NT2/D1 (cell line): ENCODE measurements at regions not wholly inside any gene's neighbourhood (a gene's known extent, or its start where the extent isn't known, plus 50 kb on each side); places are given as distances from the start of the nearest gene placed in this dataset.

Experiments used
- DNase-seq: peaks from one replicate; pipeline ENCODE4 v3.0.0-alpha.2; 2011; ENCODE audit warnings: low read depth, low spot score
- H3K27me3 ChIP-seq: 2 replicates; pipeline ENCODE4 v1.6.0; 2011; ENCODE audit warnings: mild to moderate bottlenecking; ENCODE audit not compliant: insufficient read length, insufficient read depth
- H3K36me3 ChIP-seq: 2 replicates; pipeline ENCODE4 v1.6.1; 2011; ENCODE audit warnings: mild to moderate bottlenecking, low read length, mixed read lengths; ENCODE audit not compliant: insufficient read depth, insufficient read length
- H3K4me1 ChIP-seq: 2 replicates; pipeline ENCODE4 v1.5.1; 2011; ENCODE audit not compliant: insufficient read depth, insufficient read length
- H3K4me3 ChIP-seq: 2 replicates; pipeline ENCODE4 v1.5.1; 2011; ENCODE audit warnings: low read depth; ENCODE audit not compliant: insufficient read length
- H3K9ac ChIP-seq: 2 replicates; pipeline ENCODE4 v1.6.0; 2011; ENCODE audit warnings: low read depth; ENCODE audit not compliant: insufficient read length
- H3K9me3 ChIP-seq: 2 replicates; pipeline ENCODE4 v1.5.1; 2011; ENCODE audit warnings: mild to moderate bottlenecking, low read length; ENCODE audit not compliant: insufficient read depth
- SUZ12 ChIP-seq: IDR thresholded peaks from 2 replicates; pipeline ENCODE4 v1.6.1; 2011; ENCODE audit not compliant: insufficient read length, insufficient read depth; ENCODE audit errors: extremely low read depth
- YY1 ChIP-seq: IDR thresholded peaks from 2 replicates; pipeline ENCODE4 v1.6.1; 2011; ENCODE audit not compliant: insufficient read length, insufficient read depth
- ZNF274 ChIP-seq: IDR thresholded peaks from 2 replicates; pipeline ENCODE4 v1.6.1; 2011; ENCODE audit warnings: mild to moderate bottlenecking, low read depth, low read length

GRCh38 chr21:43358940-43359822, 67.8 kb downstream of the SIK1 start:
- TF ChIP-seq SUZ12 (no peak), YY1 (no peak), ZNF274 (no peak)
- no peak for DNase-seq
- no peak overlapping the region for H3K4me3 ChIP-seq
- H3K4me1 ChIP-seq = peaks cover 26% of the 10 kb centered on the region
- peaks cover 13% of the 10 kb centered on the region for H3K27me3 ChIP-seq
- H3K36me3 ChIP-seq = no peaks in the 10 kb centered on the region
- H3K9ac ChIP-seq = no peak overlapping the region
- no peaks in the 10 kb centered on the region for H3K9me3 ChIP-seq

DNA sequence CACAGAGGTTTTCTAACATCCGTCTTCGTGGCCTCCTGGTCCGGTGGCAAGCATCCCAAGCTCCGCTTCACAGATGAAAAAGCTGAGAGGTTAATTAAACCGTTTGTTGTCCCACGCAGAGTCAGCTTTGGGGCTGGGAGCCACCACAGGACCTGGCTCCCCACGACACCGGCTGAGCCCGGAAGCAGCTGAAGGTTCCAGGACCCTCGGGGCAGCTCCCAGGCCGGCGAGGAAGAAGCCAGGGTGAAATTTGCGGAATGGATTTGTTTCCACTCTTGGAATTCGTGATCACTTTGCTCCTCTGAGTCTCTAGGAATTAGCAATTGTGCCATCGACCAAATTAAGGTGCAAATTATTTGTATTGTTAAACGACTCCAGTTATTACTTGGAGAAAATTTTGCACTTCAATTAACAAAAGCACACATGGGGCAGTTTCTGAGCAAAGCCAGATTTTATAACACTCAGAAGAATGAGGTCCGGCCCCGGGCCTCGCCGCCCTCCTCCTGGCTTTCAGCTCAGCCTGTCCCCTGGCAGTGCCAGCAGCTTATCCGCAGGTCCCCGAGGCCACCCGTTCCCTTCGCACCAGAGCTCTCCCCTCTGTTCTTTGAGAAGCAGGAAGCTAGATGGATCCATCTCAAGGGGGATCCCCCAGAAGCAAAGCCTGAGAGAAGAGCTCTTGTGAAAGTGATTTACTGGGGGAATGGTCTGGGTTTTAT, 69.1 kb downstream of the SIK1 start:
- Histone ChIP-seq H3K36me3 (no peaks in the 10 kb centered on the region), H3K4me1 (peaks cover 26% of the 10 kb centered on the region), H3K9me3 (no peaks in the 10 kb centered on the region), H3K9ac (no peak overlapping the region), H3K27me3 (peaks cover 5% of the 10 kb centered on the region), H3K4me3 (no peak overlapping the region)
- no peak for DNase-seq
- no peak for TF ChIP-seq SUZ12
- TF ChIP-seq ZNF274 = no peak
- no peak for TF ChIP-seq YY1

DNA sequence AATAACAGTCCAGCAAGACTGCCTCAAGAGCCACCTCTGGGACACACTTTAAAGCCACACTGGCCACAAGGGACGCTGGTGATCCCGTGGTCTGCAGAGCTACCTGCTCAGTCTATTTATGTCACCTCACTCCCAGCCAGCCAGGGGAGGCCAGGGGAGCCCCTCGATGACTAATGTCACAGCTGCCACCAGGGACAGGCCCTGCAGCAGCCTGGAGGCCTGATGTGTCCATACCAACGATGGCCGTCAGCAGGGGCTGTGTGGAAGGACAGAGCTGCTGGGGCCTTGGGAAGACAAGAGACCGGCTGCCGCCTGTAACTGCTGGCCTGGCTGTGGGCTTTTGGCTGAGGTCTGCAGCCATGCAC, 71.0 kb downstream of the SIK1 start:
- no peak for DNase-seq
- peaks cover 3% of the 10 kb centered on the region; the same call in 1 of the 2 replicates for H3K9me3 ChIP-seq
- H3K27me3 ChIP-seq = no peaks in the 10 kb centered on the region
- no peak for TF ChIP-seq ZNF274
- no peak for TF ChIP-seq SUZ12
- no peak for TF ChIP-seq YY1
- no peak overlapping the region for H3K4me3 ChIP-seq
- no peaks in the 10 kb centered on the region for H3K36me3 ChIP-seq
- peaks cover 10% of the 10 kb centered on the region for H3K4me1 ChIP-seq
- H3K9ac ChIP-seq = no peak overlapping the region

DNA sequence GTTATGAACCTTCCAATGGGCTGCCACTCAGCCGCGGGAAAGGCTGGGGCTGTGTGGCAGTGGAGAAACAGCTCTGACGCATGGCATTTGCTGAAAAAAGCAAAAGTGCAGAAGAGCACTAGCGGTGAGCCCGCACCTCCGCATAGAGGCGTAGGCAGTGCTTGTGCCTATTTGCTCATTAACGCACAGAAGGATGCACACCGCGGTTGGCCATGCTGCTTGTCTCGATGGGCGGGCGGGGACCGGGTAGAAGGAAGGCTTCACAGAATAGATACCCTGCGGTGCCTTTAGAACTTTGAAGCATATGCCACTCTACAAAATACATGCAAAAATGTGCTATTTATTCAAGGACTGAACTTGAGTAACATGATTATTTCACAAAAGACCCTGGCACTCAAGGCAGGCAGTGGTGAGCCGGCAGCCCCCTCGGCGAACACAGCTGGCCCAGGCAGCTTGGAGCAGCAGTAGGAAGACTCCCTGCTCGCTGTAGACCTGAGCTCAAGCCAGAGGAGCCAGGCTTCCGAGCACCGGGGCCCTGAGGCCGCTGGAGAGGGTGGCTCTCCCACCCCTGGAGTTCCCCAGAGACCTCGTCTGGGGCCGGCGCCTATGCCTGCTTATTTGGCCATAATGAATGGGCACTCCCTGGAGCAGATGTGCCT, 71.5 kb downstream of the SIK1 start:
- TF ChIP-seq YY1 = no peak
- TF ChIP-seq SUZ12 = no peak
- TF ChIP-seq ZNF274 = no peak
- no peak overlapping the region for H3K9ac ChIP-seq
- peaks cover 3% of the 10 kb centered on the region; the same call in 1 of the 2 replicates for H3K9me3 ChIP-seq
- H3K4me1 ChIP-seq = peaks cover 7% of the 10 kb centered on the region
- H3K27me3 ChIP-seq = no peaks in the 10 kb centered on the region
- H3K4me3 ChIP-seq = no peak overlapping the region
- H3K36me3 ChIP-seq = no peaks in the 10 kb centered on the region
- no peak for DNase-seq

DNA sequence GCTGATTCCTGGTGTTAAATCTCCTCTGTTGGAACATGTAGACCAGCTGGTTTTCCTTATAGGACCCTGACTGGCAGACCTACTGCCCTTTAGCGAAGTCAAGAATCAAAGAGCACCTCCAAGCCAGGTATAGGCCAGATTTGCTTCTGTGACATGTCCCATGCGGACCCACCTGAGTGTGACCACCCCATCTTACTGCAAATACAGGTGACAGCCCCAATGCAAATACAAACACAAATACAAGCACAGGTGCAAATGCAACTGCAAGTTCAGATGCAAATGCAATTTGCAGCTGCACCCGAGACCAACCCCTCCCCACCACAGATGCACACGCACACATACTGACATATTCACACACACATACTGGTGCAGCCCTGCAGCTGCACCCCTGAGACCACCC, 72.3 kb downstream of the SIK1 start:
- H3K9ac ChIP-seq = no peak overlapping the region
- peaks cover 3% of the 10 kb centered on the region; the same call in 1 of the 2 replicates for H3K9me3 ChIP-seq
- H3K4me3 ChIP-seq = no peak overlapping the region
- TF ChIP-seq YY1 (no peak), ZNF274 (no peak), SUZ12 (no peak)
- H3K27me3 ChIP-seq = no peaks in the 10 kb centered on the region
- H3K4me1 ChIP-seq = peaks cover 9% of the 10 kb centered on the region
- no peaks in the 10 kb centered on the region for H3K36me3 ChIP-seq
- no peak for DNase-seq

DNA sequence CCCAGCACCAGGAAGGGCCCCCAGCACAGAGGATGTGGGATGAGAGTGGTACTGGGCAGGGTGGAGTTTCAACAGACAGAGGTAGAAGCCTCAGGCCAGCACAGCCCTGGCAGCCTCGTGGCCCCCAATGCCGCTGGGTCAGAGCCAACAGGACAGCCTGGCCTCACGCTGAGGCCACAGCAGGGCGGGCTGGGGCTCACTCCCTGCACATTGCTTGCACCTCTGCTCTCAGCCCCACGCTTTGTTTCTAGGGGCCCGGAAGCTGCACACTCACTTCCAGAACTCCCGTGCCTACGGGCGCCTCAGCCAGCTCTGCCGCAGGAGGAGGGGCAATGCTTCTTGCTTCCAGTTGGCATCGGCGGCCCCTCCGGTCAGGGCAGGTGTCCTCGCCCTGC, 72.9 kb downstream of the SIK1 start:
- Histone ChIP-seq H3K4me1 (peaks cover 13% of the 10 kb centered on the region), H3K36me3 (no peaks in the 10 kb centered on the region), H3K4me3 (no peak overlapping the region), H3K27me3 (no peaks in the 10 kb centered on the region), H3K9ac (no peak overlapping the region), H3K9me3 (peaks cover 3% of the 10 kb centered on the region; the same call in 1 of the 2 replicates)
- TF ChIP-seq ZNF274 (no peak), SUZ12 (no peak), YY1 (no peak)
- no peak for DNase-seq
